ENCODE measurements at regions not wholly inside any gene's neighbourhood (a gene's known extent, or its start where the extent isn't known, plus 50 kb on each side); places are given as distances from the start of the nearest gene placed in this dataset.

- TF ChIP-seq CTCF (IDR thresholded peaks at IDR 0.05) (no peak), POLR2A (IDR thresholded peaks at IDR 0.05) (no peak)
These were observed 338.1 kb upstream of the ATP10B start for GRCh38 chr5:161190086-161190485.

Data from lower leg skin (tissue), 3 donors.